ENCODE measurements at regions not wholly inside any gene's neighbourhood (a gene's known extent, or its start where the extent isn't known, plus 50 kb on each side); places are given as distances from the start of the nearest gene placed in this dataset.

- no peak overlapping the region for H3K27ac ChIP-seq (ENCODE audit: poor library complexity, severe bottlenecking)
- no peaks in the 10 kb centered on the region for H3K27me3 ChIP-seq (ENCODE audit: insufficient read depth, poor library complexity, severe bottlenecking)
- TF ChIP-seq CTCF (IDR thresholded peaks at IDR 0.05; ENCODE audit: poor library complexity, severe bottlenecking): no peak
- no peak overlapping the region for H3K4me3 ChIP-seq (ENCODE audit: severe bottlenecking)
- no peaks in the 10 kb centered on the region for H3K36me3 ChIP-seq (ENCODE audit: low read depth)
- H3K9me3 ChIP-seq (ENCODE audit: severe bottlenecking): no peaks in the 10 kb centered on the region
- DNase-seq (ENCODE audit: low spot score) (no peak), ATAC-seq (ENCODE audit: low read depth) (no peak)
- no peaks in the 10 kb centered on the region for H3K4me1 ChIP-seq (ENCODE audit: insufficient read depth, poor library complexity, severe bottlenecking)
Observed at GRCh38 chr19:30284209-30284608, 88.0 kb upstream of the ZNF536 start.

- Histone ChIP-seq H3K36me3 (ENCODE audit: low read depth) (no peaks in the 10 kb centered on the region), H3K4me3 (ENCODE audit: severe bottlenecking) (no peak overlapping the region)
- ATAC-seq (ENCODE audit: low read depth): no peak
Observed at GRCh38 chr19:30284885-30285284, 87.3 kb upstream of the ZNF536 start.

GRCh38 chr19:30286378-30286777 lies 85.8 kb upstream of the ZNF536 start:
- DNase-seq (ENCODE audit: low spot score): no peak
- Histone ChIP-seq H3K27me3 (ENCODE audit: insufficient read depth, poor library complexity, severe bottlenecking) (no peaks in the 10 kb centered on the region), H3K9me3 (ENCODE audit: severe bottlenecking) (no peaks in the 10 kb centered on the region), H3K27ac (ENCODE audit: poor library complexity, severe bottlenecking) (no peak overlapping the region), H3K4me3 (ENCODE audit: severe bottlenecking) (no peak overlapping the region), H3K4me1 (ENCODE audit: insufficient read depth, poor library complexity, severe bottlenecking) (no peaks in the 10 kb centered on the region), H3K36me3 (ENCODE audit: low read depth) (no peaks in the 10 kb centered on the region)
- no peak for ATAC-seq (ENCODE audit: low read depth)
- no peak for TF ChIP-seq CTCF (IDR thresholded peaks at IDR 0.05; ENCODE audit: poor library complexity, severe bottlenecking)

More at GRCh38 chr19:30284885-30285284, 87.3 kb upstream of the ZNF536 start:
- H3K27ac ChIP-seq (ENCODE audit: poor library complexity, severe bottlenecking): no peak overlapping the region
- no peak for DNase-seq (ENCODE audit: low spot score)
- H3K9me3 ChIP-seq (ENCODE audit: severe bottlenecking): no peaks in the 10 kb centered on the region
- TF ChIP-seq CTCF (IDR thresholded peaks at IDR 0.05; ENCODE audit: poor library complexity, severe bottlenecking): no peak
- H3K27me3 ChIP-seq (ENCODE audit: insufficient read depth, poor library complexity, severe bottlenecking): no peaks in the 10 kb centered on the region
- no peaks in the 10 kb centered on the region for H3K4me1 ChIP-seq (ENCODE audit: insufficient read depth, poor library complexity, severe bottlenecking)

GRCh38 chr19:30287259-30287658 lies 84.9 kb upstream of the ZNF536 start:
- Histone ChIP-seq H3K36me3 (ENCODE audit: low read depth) (no peaks in the 10 kb centered on the region), H3K4me1 (ENCODE audit: insufficient read depth, poor library complexity, severe bottlenecking) (no peaks in the 10 kb centered on the region), H3K9me3 (ENCODE audit: severe bottlenecking) (no peaks in the 10 kb centered on the region), H3K27me3 (ENCODE audit: insufficient read depth, poor library complexity, severe bottlenecking) (no peaks in the 10 kb centered on the region), H3K27ac (ENCODE audit: poor library complexity, severe bottlenecking) (no peak overlapping the region), H3K4me3 (ENCODE audit: severe bottlenecking) (no peak overlapping the region)
- TF ChIP-seq CTCF (IDR thresholded peaks at IDR 0.05; ENCODE audit: poor library complexity, severe bottlenecking): no peak
- DNase-seq (ENCODE audit: low spot score) (no peak), ATAC-seq (ENCODE audit: low read depth) (no peak)

- DNase-seq (ENCODE audit: low spot score): no peak
- Histone ChIP-seq H3K27ac (ENCODE audit: poor library complexity, severe bottlenecking) (no peak overlapping the region), H3K27me3 (ENCODE audit: insufficient read depth, poor library complexity, severe bottlenecking) (no peaks in the 10 kb centered on the region), H3K4me3 (ENCODE audit: severe bottlenecking) (no peak overlapping the region), H3K36me3 (ENCODE audit: low read depth) (no peaks in the 10 kb centered on the region), H3K4me1 (ENCODE audit: insufficient read depth, poor library complexity, severe bottlenecking) (no peaks in the 10 kb centered on the region), H3K9me3 (ENCODE audit: severe bottlenecking) (no peaks in the 10 kb centered on the region)
- ATAC-seq (ENCODE audit: low read depth): no peak
- TF ChIP-seq CTCF (IDR thresholded peaks at IDR 0.05; ENCODE audit: poor library complexity, severe bottlenecking): no peak
Observed at GRCh38 chr19:30287973-30288372, 84.2 kb upstream of the ZNF536 start.

Measured in RWPE2 (cell line).